WTC11 (cell line): ENCODE measurements at regions not wholly inside any gene's neighbourhood (a gene's known extent, or its start where the extent isn't known, plus 50 kb on each side); places are given as distances from the start of the nearest gene placed in this dataset.

ENCODE experiments used
- ATAC-seq: fragments of 200-7000 bp; cut with Tn5 transposase; 2 replicates; pipeline ENCODE4 v1.10.0; 2021; ENCODE audit warnings: mild to moderate bottlenecking, moderate library complexity
- CTCF ChIA-PET: fragments of 300-600 bp; sonication (Branson Sonifier 250); formaldehyde crosslinking; loops from one replicate; lab custom pipeline; 2021; ENCODE audit warnings: antibody characterized with exemption; lab: Charles Lee
- POLR2A ChIA-PET: fragments of 350-600 bp; sonication (Branson Sonifier 250); formaldehyde crosslinking; loops from one replicate; lab custom pipeline; 2021; ENCODE audit warnings: antibody characterized with exemption; lab: Charles Lee
- DNase-seq: peaks from one replicate; pipeline ENCODE4 v3.0.0; 2021; ENCODE audit warnings: low spot score
- H3K27ac Mint-ChIP-seq: 2 replicates; pipeline ENCODE4 v1.8.0; 2021; ENCODE audit warnings: mixed read lengths
- H3K27me3 Mint-ChIP-seq: 2 replicates; pipeline ENCODE4 v1.8.0; 2021; ENCODE audit warnings: low read depth, mild to moderate bottlenecking, moderate library complexity, mixed read lengths
- H3K36me3 Mint-ChIP-seq: 2 replicates; pipeline ENCODE4 v1.8.0; 2021; ENCODE audit warnings: mixed read lengths
- H3K4me1 Mint-ChIP-seq: 2 replicates; pipeline ENCODE4 v1.8.0; 2022; ENCODE audit warnings: mixed read lengths
- H3K4me3 Mint-ChIP-seq: 2 replicates; pipeline ENCODE4 v1.8.0; 2021; ENCODE audit warnings: mild to moderate bottlenecking, moderate library complexity, mixed read lengths
- H3K9me3 Mint-ChIP-seq: 2 replicates; pipeline ENCODE4 v1.8.0; 2021; ENCODE audit warnings: mixed read lengths
- AR ChIP-seq: fragments of 250-450 bp; sonication (Bioruptor Pico); IDR thresholded peaks from 2 replicates; pipeline ENCODE4 v1.9.0; 2021; ENCODE audit warnings: mild to moderate bottlenecking
- ATF6 ChIP-seq: sonication (generic); formaldehyde crosslinking; IDR thresholded peaks from 2 replicates; pipeline ENCODE4 v1.8.1; 2023; ENCODE audit warnings: mild to moderate bottlenecking, missing genetic modification reagents
- CBFB ChIP-seq: sonication (generic); formaldehyde crosslinking; IDR thresholded peaks from 2 replicates; pipeline ENCODE4 v1.8.1; 2022; ENCODE audit warnings: mild to moderate bottlenecking, low read depth, missing genetic modification reagents
- E2F4 ChIP-seq: sonication (generic); formaldehyde crosslinking; IDR thresholded peaks from 2 replicates; pipeline ENCODE4 v1.8.1; 2022; ENCODE audit warnings: low read depth, mild to moderate bottlenecking, moderate library complexity, missing genetic modification reagents, borderline replicate concordance
- ETV6 ChIP-seq: sonication (generic); formaldehyde crosslinking; IDR thresholded peaks from 2 replicates; pipeline ENCODE4 v1.8.1; 2022; ENCODE audit warnings: mild to moderate bottlenecking, missing genetic modification reagents
- GRHL2 ChIP-seq: fragments of 250-450 bp; sonication (Bioruptor Pico); IDR thresholded peaks from 2 replicates; pipeline ENCODE4 v1.8.0; 2022; ENCODE audit warnings: mild to moderate bottlenecking, moderate library complexity; ENCODE audit not compliant: insufficient replicate concordance, severe bottlenecking
- GTF2I ChIP-seq: fragments of 250-450 bp; sonication (Bioruptor Pico); conservative IDR thresholded peaks from 2 replicates; pipeline ENCODE4 v1.4.0; 2021; ENCODE audit warnings: mild to moderate bottlenecking
- IRF2 ChIP-seq: sonication (generic); formaldehyde crosslinking; IDR thresholded peaks from 2 replicates; pipeline ENCODE4 v1.8.0; 2022; ENCODE audit warnings: low read depth, missing genetic modification reagents, borderline replicate concordance
- NR2C2 ChIP-seq: sonication (generic); formaldehyde crosslinking; IDR thresholded peaks from 2 replicates; pipeline ENCODE4 v1.8.0; 2022; ENCODE audit warnings: mild to moderate bottlenecking, missing genetic modification reagents
- NR3C1 ChIP-seq: sonication (generic); formaldehyde crosslinking; conservative IDR thresholded peaks from 2 replicates; pipeline ENCODE4 v1.8.1; 2023; ENCODE audit warnings: low read depth, mild to moderate bottlenecking, missing genetic modification reagents
- PRRX2 ChIP-seq: fragments of 250-450 bp; sonication (Bioruptor Pico); IDR thresholded peaks from 2 replicates; pipeline ENCODE4 v1.8.0; 2021; ENCODE audit warnings: mild to moderate bottlenecking
- SOX15 ChIP-seq: fragments of 250-450 bp; sonication (Bioruptor Pico); IDR thresholded peaks from 2 replicates; pipeline ENCODE4 v1.9.0; 2021; ENCODE audit warnings: mild to moderate bottlenecking
- USF2 ChIP-seq: sonication (generic); formaldehyde crosslinking; IDR thresholded peaks from 2 replicates; pipeline ENCODE4 v1.8.1; 2023; ENCODE audit warnings: mild to moderate bottlenecking, missing genetic modification reagents, moderate library complexity
- ZNF219 ChIP-seq: sonication (generic); formaldehyde crosslinking; IDR thresholded peaks from 2 replicates; pipeline ENCODE4 v1.8.0; 2023; ENCODE audit warnings: missing genetic modification reagents, mild to moderate bottlenecking, borderline replicate concordance
- TF ChIP-seq, protein P1 (sequence below): sonication (generic); formaldehyde crosslinking; IDR thresholded peaks from 2 replicates; pipeline ENCODE4 v1.8.0; 2022; ENCODE audit warnings: mild to moderate bottlenecking, missing genetic modification reagents
- TF ChIP-seq, protein P2 (sequence below): fragments of 200-600 bp; IDR thresholded peaks from 2 replicates; pipeline ENCODE4 v1.8.0; 2022; ENCODE audit warnings: antibody characterized with exemption
- TF ChIP-seq, protein P3 (sequence below): sonication (generic); formaldehyde crosslinking; IDR thresholded peaks from 2 replicates; pipeline ENCODE4 v1.8.1; 2022; ENCODE audit warnings: mild to moderate bottlenecking, missing genetic modification reagents, moderate library complexity, borderline replicate concordance

DNA sequence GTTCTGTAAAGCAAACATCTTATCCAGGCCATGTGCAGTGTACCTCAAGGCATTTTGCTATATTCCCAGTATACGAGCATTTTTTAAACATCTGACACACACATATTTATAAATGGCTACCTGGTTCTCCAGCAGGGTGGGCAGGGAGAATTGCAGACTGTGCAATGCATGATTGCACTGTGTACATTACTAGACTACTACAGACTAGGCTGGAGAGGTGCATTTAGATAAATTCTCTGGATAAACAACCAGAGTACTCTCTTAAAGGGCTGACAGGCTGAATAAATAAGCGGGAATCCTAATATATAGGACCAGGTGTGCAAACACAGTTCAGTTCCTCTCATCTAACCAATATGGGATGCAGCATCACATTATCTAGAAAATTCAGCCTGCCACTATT, 428.3 kb upstream of the ARID1B start (continued):
- TF ChIP-seq, protein P1, sequence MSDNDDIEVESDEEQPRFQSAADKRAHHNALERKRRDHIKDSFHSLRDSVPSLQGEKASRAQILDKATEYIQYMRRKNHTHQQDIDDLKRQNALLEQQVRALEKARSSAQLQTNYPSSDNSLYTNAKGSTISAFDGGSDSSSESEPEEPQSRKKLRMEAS: no peak
- no peak for TF ChIP-seq PRRX2 (CRISPR knock-in tag)

DNA sequence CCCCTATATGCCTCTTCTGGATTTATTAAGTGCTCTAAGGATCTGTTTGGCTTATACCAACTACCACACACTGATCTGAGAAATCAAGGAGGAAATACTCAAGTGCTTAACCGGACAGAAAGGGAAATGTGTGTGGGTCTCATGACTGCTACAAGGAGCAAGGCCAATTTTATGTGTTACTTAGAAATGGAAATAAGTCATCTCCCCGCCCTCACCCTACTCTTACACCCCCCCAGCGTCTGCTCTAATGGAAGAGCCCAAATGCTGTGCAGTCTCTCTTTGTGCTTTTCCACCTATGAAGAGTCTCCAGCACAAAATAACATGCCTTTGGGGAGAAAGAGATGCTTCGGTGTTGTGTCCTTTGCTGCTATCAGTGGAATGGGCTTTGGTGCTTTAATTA, 428.8 kb upstream of the ARID1B start:
- no peaks in the 10 kb centered on the region for H3K27me3 Mint-ChIP-seq
- no peak for DNase-seq
- CTCF ChIA-PET: no interaction called here
- peaks cover 5% of the 10 kb centered on the region; the same call in 1 of the 2 replicates for H3K4me1 Mint-ChIP-seq
- no peak overlapping the region for H3K27ac Mint-ChIP-seq
- ATAC-seq: no peak
- no peak for TF ChIP-seq USF2 (CRISPR knock-in tag)
- TF ChIP-seq IRF2 (CRISPR knock-in tag): no peak
- no peak for TF ChIP-seq NR2C2
- no peak for TF ChIP-seq E2F4 (CRISPR knock-in tag)
- no peak for TF ChIP-seq ETV6
- TF ChIP-seq, protein P2, sequence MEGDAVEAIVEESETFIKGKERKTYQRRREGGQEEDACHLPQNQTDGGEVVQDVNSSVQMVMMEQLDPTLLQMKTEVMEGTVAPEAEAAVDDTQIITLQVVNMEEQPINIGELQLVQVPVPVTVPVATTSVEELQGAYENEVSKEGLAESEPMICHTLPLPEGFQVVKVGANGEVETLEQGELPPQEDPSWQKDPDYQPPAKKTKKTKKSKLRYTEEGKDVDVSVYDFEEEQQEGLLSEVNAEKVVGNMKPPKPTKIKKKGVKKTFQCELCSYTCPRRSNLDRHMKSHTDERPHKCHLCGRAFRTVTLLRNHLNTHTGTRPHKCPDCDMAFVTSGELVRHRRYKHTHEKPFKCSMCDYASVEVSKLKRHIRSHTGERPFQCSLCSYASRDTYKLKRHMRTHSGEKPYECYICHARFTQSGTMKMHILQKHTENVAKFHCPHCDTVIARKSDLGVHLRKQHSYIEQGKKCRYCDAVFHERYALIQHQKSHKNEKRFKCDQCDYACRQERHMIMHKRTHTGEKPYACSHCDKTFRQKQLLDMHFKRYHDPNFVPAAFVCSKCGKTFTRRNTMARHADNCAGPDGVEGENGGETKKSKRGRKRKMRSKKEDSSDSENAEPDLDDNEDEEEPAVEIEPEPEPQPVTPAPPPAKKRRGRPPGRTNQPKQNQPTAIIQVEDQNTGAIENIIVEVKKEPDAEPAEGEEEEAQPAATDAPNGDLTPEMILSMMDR: no peak
- TF ChIP-seq GRHL2 (CRISPR knock-in tag): no peak
- no peak for TF ChIP-seq ZNF219 (CRISPR knock-in tag)
- TF ChIP-seq, protein P3, sequence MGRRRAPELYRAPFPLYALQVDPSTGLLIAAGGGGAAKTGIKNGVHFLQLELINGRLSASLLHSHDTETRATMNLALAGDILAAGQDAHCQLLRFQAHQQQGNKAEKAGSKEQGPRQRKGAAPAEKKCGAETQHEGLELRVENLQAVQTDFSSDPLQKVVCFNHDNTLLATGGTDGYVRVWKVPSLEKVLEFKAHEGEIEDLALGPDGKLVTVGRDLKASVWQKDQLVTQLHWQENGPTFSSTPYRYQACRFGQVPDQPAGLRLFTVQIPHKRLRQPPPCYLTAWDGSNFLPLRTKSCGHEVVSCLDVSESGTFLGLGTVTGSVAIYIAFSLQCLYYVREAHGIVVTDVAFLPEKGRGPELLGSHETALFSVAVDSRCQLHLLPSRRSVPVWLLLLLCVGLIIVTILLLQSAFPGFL (CRISPR knock-in tag): no peak
- TF ChIP-seq ATF6 (CRISPR knock-in tag): no peak
- TF ChIP-seq GTF2I (CRISPR knock-in tag): no peak
- POLR2A ChIA-PET: no interaction called here
- H3K9me3 Mint-ChIP-seq: peaks cover 6% of the 10 kb centered on the region
- H3K36me3 Mint-ChIP-seq: no peaks in the 10 kb centered on the region
- no peak overlapping the region for H3K4me3 Mint-ChIP-seq

DNA sequence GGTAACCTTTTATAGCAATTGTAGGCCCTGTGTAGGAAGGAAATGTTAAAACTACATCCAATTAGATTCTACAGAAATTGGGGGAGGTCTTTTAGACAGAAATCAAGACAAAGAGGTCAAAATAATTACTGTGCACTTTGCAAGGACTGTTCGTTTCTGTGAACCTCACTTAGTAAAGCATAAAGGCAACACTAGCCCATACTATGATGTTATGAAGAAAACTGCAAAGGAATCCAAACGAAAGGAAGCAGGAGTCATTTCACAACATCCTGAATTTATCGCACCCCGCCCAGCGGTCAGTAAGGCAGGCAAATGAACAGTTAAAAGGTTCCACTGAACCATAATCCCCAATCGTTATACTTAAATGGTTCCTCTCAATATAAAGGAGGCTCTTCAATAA, 429.5 kb upstream of the ARID1B start:
- no peak overlapping the region for H3K27ac Mint-ChIP-seq
- DNase-seq: no peak
- no peak for ATAC-seq
- H3K36me3 Mint-ChIP-seq: no peaks in the 10 kb centered on the region
- H3K4me1 Mint-ChIP-seq: peaks cover 5% of the 10 kb centered on the region; the same call in 1 of the 2 replicates
- POLR2A ChIA-PET: no interaction called here
- H3K27me3 Mint-ChIP-seq: no peaks in the 10 kb centered on the region
- H3K4me3 Mint-ChIP-seq: no peak overlapping the region
- peaks cover 6% of the 10 kb centered on the region for H3K9me3 Mint-ChIP-seq
- CTCF ChIA-PET: no interaction called here
- TF ChIP-seq USF2 (CRISPR knock-in tag): no peak
- no peak for TF ChIP-seq CBFB (CRISPR knock-in tag)
- TF ChIP-seq SOX15 (CRISPR knock-in tag): no peak
- no peak for TF ChIP-seq ATF6 (CRISPR knock-in tag)
- TF ChIP-seq AR (CRISPR knock-in tag): no peak
- TF ChIP-seq NR3C1: no peak
